SK-N-SH (cell line): ENCODE measurements at regions not wholly inside any gene's neighbourhood (a gene's known extent, or its start where the extent isn't known, plus 50 kb on each side); places are given as distances from the start of the nearest gene placed in this dataset.

ENCODE experiments used
- CTCF ChIA-PET: fragments of 300-600, 350-600 bp; formaldehyde crosslinking; extraction: SDS; loops from one replicate; lab custom pipeline; 2021; lab: Yijun Ruan, JAX
- POLR2A ChIA-PET: fragments of 350-600 bp; sonication (Branson Sonifier 250); formaldehyde crosslinking; extraction: SDS; loops from one replicate; lab custom pipeline; 2020; ENCODE audit warnings: antibody characterized with exemption, inconsistent platforms; lab: Yijun Ruan, JAX
- DNase-seq: peaks from one replicate; pipeline ENCODE4 v3.0.0; 2012
- H2AFZ ChIP-seq: fragments of 200-600 bp; sonication (generic); 2 replicates; pipeline ENCODE4 v1.8.1; 2016; ENCODE audit warnings: antibody characterized with exemption, mild to moderate bottlenecking, low read depth
- H3F3A ChIP-seq: fragments of 200-600 bp; sonication (generic); replicated peaks from 2 replicates; pipeline ENCODE3; 2016; ENCODE audit warnings: antibody characterized with exemption, mild to moderate bottlenecking; ENCODE audit not compliant: insufficient read depth
- H3K27ac ChIP-seq, 2 experiments: fragments of 200-500 bp in 1 of 2; fragments of 200-600 bp in 1 of 2; sonication (Bioruptor generic) in 1 of 2; sonication (generic), shearing (Covaris generic) in 1 of 2; 2 replicates each; pipeline versions ENCODE4 v1.5.1 to v1.6.1; 2014 to 2016; ENCODE audit warnings: low read depth in 2 of 2, inconsistent platforms in 1 of 2, low read length in 1 of 2, mild to moderate bottlenecking in 1 of 2, mixed read lengths in 1 of 2
- H3K27me3 ChIP-seq: fragments of 200-600 bp; sonication (generic), shearing (Covaris generic); 2 replicates; pipeline ENCODE4 v1.6.1; 2016; ENCODE audit warnings: mixed run types; ENCODE audit not compliant: insufficient read depth
- H3K36me3 ChIP-seq, 2 experiments: fragments of 200-500 bp in 1 of 2; fragments of 200-600 bp in 1 of 2; sonication (Bioruptor generic) in 1 of 2; sonication (generic) in 1 of 2; replicated peaks in 1 of 2; 2 replicates each; pipeline versions ENCODE3 to v1.5.1; 2014 to 2016; ENCODE audit warnings: low read length in 1 of 2, mild to moderate bottlenecking in 1 of 2; ENCODE audit not compliant: insufficient read depth in 2 of 2, control insufficient read depth in 1 of 2
- H3K4me1 ChIP-seq, 2 experiments: fragments of 200-500 bp in 1 of 2; fragments of 200-600 bp in 1 of 2; sonication (Bioruptor generic) in 1 of 2; sonication (generic), shearing (Covaris generic) in 1 of 2; 2 replicates each; pipeline versions ENCODE4 v1.5.1 to v1.6.1; 2014 to 2016; ENCODE audit warnings: low read depth in 1 of 2, low read length in 1 of 2, mixed run types in 1 of 2; ENCODE audit not compliant: insufficient read depth in 2 of 2, control insufficient read depth in 1 of 2
- H3K4me2 ChIP-seq: fragments of 200-600 bp; sonication (generic), shearing (Covaris generic); 2 replicates; pipeline ENCODE4 v1.6.1; 2017; ENCODE audit warnings: mixed run types
- H3K4me3 ChIP-seq, 2 experiments: fragments of 200-500 bp in 1 of 2; fragments of 200-600 bp in 1 of 2; sonication (Bioruptor generic) in 1 of 2; sonication (generic), shearing (Covaris generic) in 1 of 2; 2 replicates each; pipeline versions ENCODE4 v1.5.1 to v1.8.1; 2014 to 2016; ENCODE audit warnings: low read depth in 2 of 2, inconsistent platforms in 1 of 2, low read length in 1 of 2, mild to moderate bottlenecking in 1 of 2, mixed read lengths in 1 of 2, moderate library complexity in 1 of 2
- H3K79me2 ChIP-seq: fragments of 200-600 bp; sonication (generic); 2 replicates; pipeline ENCODE4 v1.8.1; 2017; ENCODE audit warnings: mild to moderate bottlenecking; ENCODE audit not compliant: insufficient read depth
- H3K9ac ChIP-seq: fragments of 200-600 bp; sonication (generic); 2 replicates; pipeline ENCODE4 v1.6.1; 2017; ENCODE audit warnings: mixed run types
- H3K9me2 ChIP-seq: fragments of 200-600 bp; sonication (generic); 2 replicates; pipeline ENCODE4 v1.6.1; 2017; ENCODE audit warnings: mixed run types
- H3K9me3 ChIP-seq: fragments of 200-600 bp; sonication (generic); 2 replicates; pipeline ENCODE4 v1.6.1; 2017; ENCODE audit warnings: mixed run types, mild to moderate bottlenecking, moderate library complexity
- H4K20me1 ChIP-seq: fragments of 200-600 bp; sonication (generic); 2 replicates; pipeline ENCODE4 v1.6.1; 2017; ENCODE audit warnings: mild to moderate bottlenecking, mixed run types; ENCODE audit not compliant: insufficient read depth
- EP300 ChIP-seq, 2 experiments: IDR thresholded peaks; 2 replicates each; pipeline versions ENCODE4 v1.4.0 to v1.6.1; 2012; ENCODE audit warnings: borderline replicate concordance in 1 of 2, low read depth in 1 of 2, low read length in 1 of 2
- EZH2phosphoT487 ChIP-seq: fragments of 200-600 bp; sonication (generic); IDR thresholded peaks from 2 replicates; pipeline ENCODE4 v1.6.1; 2017; ENCODE audit warnings: low read depth, mixed run types, mild to moderate bottlenecking, antibody characterized with exemption, moderate library complexity, borderline replicate concordance
- FOXJ3 ChIP-seq: sonication (generic); formaldehyde crosslinking; IDR thresholded peaks from 2 replicates; pipeline ENCODE4 v1.5.1; 2020; ENCODE audit warnings: mild to moderate bottlenecking, missing genetic modification reagents
- FOXM1 ChIP-seq: IDR thresholded peaks from 2 replicates; pipeline ENCODE4 v1.4.0; 2012; ENCODE audit warnings: low read depth, mild to moderate bottlenecking
- GATA2 ChIP-seq: sonication (generic); formaldehyde crosslinking; IDR thresholded peaks from 2 replicates; pipeline ENCODE4 v1.5.0; 2020; ENCODE audit warnings: mild to moderate bottlenecking, missing genetic modification reagents
- MEF2A ChIP-seq: IDR thresholded peaks from 2 replicates; pipeline ENCODE4 v1.4.0; 2012; ENCODE audit warnings: low read depth, borderline replicate concordance
- NFIC ChIP-seq: IDR thresholded peaks from 2 replicates; pipeline ENCODE4 v1.4.0; 2012; ENCODE audit warnings: borderline replicate concordance
- NRF1 ChIP-seq: IDR thresholded peaks from 2 replicates; pipeline ENCODE4 v1.6.1; 2012; ENCODE audit warnings: low read depth, mild to moderate bottlenecking, low read length
- RCOR1 ChIP-seq: fragments of 150-350 bp; IDR thresholded peaks from 2 replicates; pipeline ENCODE4 v1.6.1; 2017; ENCODE audit warnings: antibody characterized with exemption, low read length
- RXRA ChIP-seq: IDR thresholded peaks from 2 replicates; pipeline ENCODE4 v1.4.0; 2012; ENCODE audit warnings: low read depth, mild to moderate bottlenecking, borderline replicate concordance
- SIN3A ChIP-seq: IDR thresholded peaks from 2 replicates; pipeline ENCODE4 v1.6.1; 2012; ENCODE audit warnings: low read depth, mild to moderate bottlenecking, low read length, moderate library complexity, borderline replicate concordance
- SMC3 ChIP-seq: IDR thresholded peaks from 2 replicates; pipeline ENCODE4 v1.6.1; 2012; ENCODE audit warnings: low read depth, low read length, improper control_type of control experiment
- TCF12 ChIP-seq: IDR thresholded peaks from 2 replicates; pipeline ENCODE4 v1.4.0; 2012
- WGBS: methylation state at CpG from one replicate; pipeline ENCODE4 v1.1.6; 2017; ENCODE audit warnings: low lambda C conversion rate; 5-methylcytosine and 5-hydroxymethylcytosine counted together
- TF ChIP-seq, protein P1 (sequence below): IDR thresholded peaks from 2 replicates; pipeline ENCODE4 v1.4.0; 2012; ENCODE audit warnings: low read depth
- TF ChIP-seq, protein P2 (sequence below): IDR thresholded peaks from 2 replicates; pipeline ENCODE4 v1.4.0; 2012; ENCODE audit warnings: low read depth, borderline replicate concordance
- TF ChIP-seq, protein P3 (sequence below): fragments of 150-350 bp; IDR thresholded peaks from 2 replicates; pipeline ENCODE4 v1.6.1; 2017; ENCODE audit warnings: antibody characterized with exemption, low read length, low read depth, borderline replicate concordance
- TF ChIP-seq, protein P4 (sequence below): fragments of 150-350 bp; IDR thresholded peaks from 2 replicates; pipeline ENCODE4 v1.6.1; 2016; ENCODE audit warnings: mild to moderate bottlenecking, low read depth, low read length

DNA sequence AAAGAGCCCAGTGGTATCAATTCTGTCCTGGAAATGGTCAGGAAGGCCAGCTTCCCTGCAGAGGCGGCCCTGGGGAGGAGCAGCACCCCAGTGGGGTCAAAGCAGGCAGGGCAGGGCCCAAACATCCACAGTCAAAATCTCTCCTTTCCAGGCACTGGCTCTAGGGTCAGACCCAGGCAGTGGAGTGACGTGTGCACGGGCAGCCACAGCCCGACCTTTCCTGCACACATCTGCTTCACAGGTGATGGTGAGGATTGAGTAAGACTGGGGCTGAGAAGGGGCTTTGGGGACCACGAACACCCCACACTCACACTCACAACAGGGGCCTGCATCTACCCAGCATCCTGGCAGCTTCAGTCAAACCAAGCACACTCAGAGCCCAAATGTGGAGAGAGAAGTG lies 97.8 kb upstream of the GLI2 start:
- H3K36me3 ChIP-seq: no peaks in the 10 kb centered on the region
- no peaks in the 10 kb centered on the region for H3F3A ChIP-seq
- no peaks in the 10 kb centered on the region for H3K9me2 ChIP-seq
- H3K4me3 ChIP-seq: no peak overlapping the region
- ChIA-PET POLR2A (no interaction called here), CTCF (interaction anchor here (0.6 to 1.1 kb wide), 2 partner anchors 445 to 527 kb away, joined by 3 read pairs; no protein-coding TSS in a partner anchor)
- no peak for DNase-seq
- no peak overlapping the region for H3K9ac ChIP-seq
- H2AFZ ChIP-seq: no peak overlapping the region
- H3K27me3 ChIP-seq: peaks cover 36% of the 10 kb centered on the region
- no peaks in the 10 kb centered on the region for H4K20me1 ChIP-seq
- TF ChIP-seq RXRA (no peak), EP300 (IDR thresholded peaks at IDR 0.05; ENCODE audit: borderline replicate concordance in 1 of 2, low read depth in 1 of 2, low read length in 1 of 2) (no peak), FOXJ3 (CRISPR knock-in tag) (no peak), NRF1 (no peak), SMC3 (no peak), RCOR1 (no peak), GATA2 (CRISPR knock-in tag) (no peak), MEF2A (no peak), FOXM1 (no peak), SIN3A (no peak), TCF12 (no peak), NFIC (no peak), EZH2phosphoT487 (no peak)
- TF ChIP-seq, protein P1, sequence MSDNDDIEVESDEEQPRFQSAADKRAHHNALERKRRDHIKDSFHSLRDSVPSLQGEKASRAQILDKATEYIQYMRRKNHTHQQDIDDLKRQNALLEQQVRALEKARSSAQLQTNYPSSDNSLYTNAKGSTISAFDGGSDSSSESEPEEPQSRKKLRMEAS: no peak
- TF ChIP-seq, protein P2, sequence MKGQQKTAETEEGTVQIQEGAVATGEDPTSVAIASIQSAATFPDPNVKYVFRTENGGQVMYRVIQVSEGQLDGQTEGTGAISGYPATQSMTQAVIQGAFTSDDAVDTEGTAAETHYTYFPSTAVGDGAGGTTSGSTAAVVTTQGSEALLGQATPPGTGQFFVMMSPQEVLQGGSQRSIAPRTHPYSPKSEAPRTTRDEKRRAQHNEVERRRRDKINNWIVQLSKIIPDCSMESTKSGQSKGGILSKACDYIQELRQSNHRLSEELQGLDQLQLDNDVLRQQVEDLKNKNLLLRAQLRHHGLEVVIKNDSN: no peak
- TF ChIP-seq, protein P3, sequence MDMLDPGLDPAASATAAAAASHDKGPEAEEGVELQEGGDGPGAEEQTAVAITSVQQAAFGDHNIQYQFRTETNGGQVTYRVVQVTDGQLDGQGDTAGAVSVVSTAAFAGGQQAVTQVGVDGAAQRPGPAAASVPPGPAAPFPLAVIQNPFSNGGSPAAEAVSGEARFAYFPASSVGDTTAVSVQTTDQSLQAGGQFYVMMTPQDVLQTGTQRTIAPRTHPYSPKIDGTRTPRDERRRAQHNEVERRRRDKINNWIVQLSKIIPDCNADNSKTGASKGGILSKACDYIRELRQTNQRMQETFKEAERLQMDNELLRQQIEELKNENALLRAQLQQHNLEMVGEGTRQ: no peak
- TF ChIP-seq, protein P4, sequence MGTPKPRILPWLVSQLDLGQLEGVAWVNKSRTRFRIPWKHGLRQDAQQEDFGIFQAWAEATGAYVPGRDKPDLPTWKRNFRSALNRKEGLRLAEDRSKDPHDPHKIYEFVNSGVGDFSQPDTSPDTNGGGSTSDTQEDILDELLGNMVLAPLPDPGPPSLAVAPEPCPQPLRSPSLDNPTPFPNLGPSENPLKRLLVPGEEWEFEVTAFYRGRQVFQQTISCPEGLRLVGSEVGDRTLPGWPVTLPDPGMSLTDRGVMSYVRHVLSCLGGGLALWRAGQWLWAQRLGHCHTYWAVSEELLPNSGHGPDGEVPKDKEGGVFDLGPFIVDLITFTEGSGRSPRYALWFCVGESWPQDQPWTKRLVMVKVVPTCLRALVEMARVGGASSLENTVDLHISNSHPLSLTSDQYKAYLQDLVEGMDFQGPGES: no peak
- TF ChIP-seq, all 33 proteins: peak for 0
- Histone ChIP-seq H3K4me2 (no peak overlapping the region), H3K4me1 (peaks cover 0 to 5% of the 10 kb centered on the region in 2 experiments; a peak in 1 of 4 replicates), H3K27ac (no peak overlapping the region), H3K9me3 (no peaks in the 10 kb centered on the region), H3K79me2 (no peaks in the 10 kb centered on the region)
- 37% methylated on average over 5 of the region's 5 CpGs for WGBS
